GM13976 (cell line): ENCODE measurements at regions not wholly inside any gene's neighbourhood (a gene's known extent, or its start where the extent isn't known, plus 50 kb on each side); places are given as distances from the start of the nearest gene placed in this dataset.

Source experiments
- DNase-seq: peaks from one replicate; pipeline ENCODE4 v3.0.0; 2012; ENCODE audit warnings: low spot score
- CTCF ChIP-seq: IDR thresholded peaks from 2 replicates; pipeline ENCODE4 v1.5.1; 2012; ENCODE audit warnings: borderline replicate concordance, mild to moderate bottlenecking; ENCODE audit not compliant: insufficient read depth; ENCODE audit errors: extremely low read depth, missing control alignments, control extremely low read depth
- in situ Hi-C: fragments of 300-500 bp; cut with MboI; formaldehyde crosslinking; loops from one replicate; pipeline ENCODE4 v1.12.0; 2022; ENCODE audit warnings: low sequenced_read_pairs, mixed read lengths, inconsistent platforms; ENCODE audit not compliant: unreplicated experiment

- TF ChIP-seq CTCF: no peak
- DNase-seq: no peak
- in situ Hi-C loops: no loop called here
These were observed 57.6 kb upstream of the PMEPA1 start for GRCh38 chr20:57767441-57767840.

- no peak for TF ChIP-seq CTCF
- in situ Hi-C loops: no loop called here
- DNase-seq: no peak
These were observed 53.4 kb upstream of the PMEPA1 start for GRCh38 chr20:57763235-57763595.

GRCh38 chr20:57762531-57763234 is 52.9 kb upstream of the PMEPA1 start:
- in situ Hi-C loops: no loop called here
- no peak for TF ChIP-seq CTCF
- DNase-seq: no peak

- TF ChIP-seq CTCF: no peak
- in situ Hi-C loops: no loop called here
- DNase-seq: no peak
These were observed 51.6 kb upstream of the PMEPA1 start for GRCh38 chr20:57761413-57761734.

DNA sequence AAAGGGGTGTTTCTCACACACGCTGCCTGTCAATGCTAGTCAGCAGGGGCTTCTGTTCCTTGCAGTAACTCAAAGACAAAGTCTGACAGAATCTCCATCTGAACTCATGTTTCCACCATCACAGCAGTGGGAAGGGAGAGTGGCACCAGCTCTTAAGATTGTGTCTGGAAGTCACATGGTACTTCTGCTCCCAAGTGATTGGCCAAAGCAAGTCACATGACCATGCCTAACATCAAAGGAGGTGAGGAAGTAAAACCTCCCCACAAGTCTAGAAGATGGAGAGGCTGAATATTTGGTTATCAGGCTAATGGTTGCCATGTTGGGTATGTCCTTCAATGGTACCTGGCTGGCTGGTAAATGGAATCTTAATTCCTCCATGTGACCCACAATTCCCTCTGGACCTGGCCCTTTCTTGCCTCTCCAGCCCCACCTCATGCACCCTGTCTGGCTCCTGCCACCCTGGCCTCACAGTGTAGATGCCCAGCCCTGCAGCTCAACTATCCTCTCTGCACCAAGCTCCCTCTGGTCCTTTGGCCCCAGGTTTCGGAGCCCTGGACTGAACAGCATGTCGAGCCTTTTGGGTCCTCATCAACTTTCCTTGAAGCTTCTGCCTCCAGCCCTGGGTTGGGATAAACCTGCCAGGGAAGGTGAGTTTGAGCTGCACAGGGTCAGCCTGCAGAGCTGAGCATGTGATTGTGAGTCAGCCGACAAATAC is 51.0 kb upstream of the PMEPA1 start:
- DNase-seq: no peak
- in situ Hi-C loops: no loop called here
- no peak for TF ChIP-seq CTCF

DNA sequence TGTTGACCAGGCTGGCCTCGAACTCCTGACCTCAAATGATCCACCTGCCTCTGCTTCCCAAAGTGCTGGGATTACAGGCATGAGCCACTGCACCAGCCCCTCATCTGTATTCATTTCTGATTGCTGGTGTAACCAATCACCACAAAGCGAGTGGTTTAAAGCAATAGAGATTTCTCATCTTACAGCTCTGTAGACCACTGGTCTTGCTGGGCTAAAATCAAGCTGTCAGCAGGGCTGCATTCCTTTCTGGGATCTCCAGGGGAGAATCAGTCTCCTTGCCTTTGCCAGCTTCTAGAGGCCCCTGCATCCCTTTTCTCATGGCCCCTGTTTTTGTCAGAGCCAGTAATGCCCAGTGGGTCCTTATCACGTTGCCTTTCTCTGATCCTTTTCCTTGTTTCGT is 49.9 kb upstream of the PMEPA1 start:
- TF ChIP-seq CTCF: no peak
- no peak for DNase-seq
- in situ Hi-C loops: no loop called here
